ENCODE measurements at regions not wholly inside any gene's neighbourhood (a gene's known extent, or its start where the extent isn't known, plus 50 kb on each side); places are given as distances from the start of the nearest gene placed in this dataset.

- Histone ChIP-seq H3K79me1 (ENCODE audit: insufficient read depth, low read depth, low read length, poor library complexity, severe bottlenecking) (no peaks in the 10 kb centered on the region), H2BK5ac (ENCODE audit: insufficient read length, low read length) (no peak overlapping the region), H3K4me2 (ENCODE audit: insufficient read depth, insufficient read length, low read length) (no peak overlapping the region), H3K14ac (ENCODE audit: insufficient read depth, low read length) (no peak overlapping the region), H2BK15ac (ENCODE audit: low read depth, low read length) (no peak overlapping the region), H3K18ac (ENCODE audit: insufficient read length, low read depth, low read length) (no peak overlapping the region), H3T11ph (ENCODE audit: low read length) (no peak overlapping the region), H4K5ac (ENCODE audit: insufficient read length, low read depth, low read length) (no peak overlapping the region), H3K9ac (ENCODE audit: extremely low read depth, insufficient read length, low read length) (no peak overlapping the region), H3K79me2 (ENCODE audit: insufficient read depth, low read length) (no peaks in the 10 kb centered on the region), H4K8ac (replicated peaks; ENCODE audit: insufficient read length, low read depth, low read length) (no peak overlapping the region), H2BK120ac (ENCODE audit: low read depth, low read length, poor library complexity, severe bottlenecking) (no peak overlapping the region), H3K56ac (ENCODE audit: insufficient read length, low read depth, low read length) (no peak overlapping the region), H2BK20ac (ENCODE audit: low read depth, low read length, poor library complexity, severe bottlenecking) (no peak overlapping the region), H3K23me2 (ENCODE audit: insufficient read length, low read depth, low read length, poor library complexity, severe bottlenecking) (no peaks in the 10 kb centered on the region), H3K23ac (ENCODE audit: insufficient read length, low read depth, low read length) (no peak overlapping the region), H3K27ac (ENCODE audit: insufficient read length, low read depth, low read length) (no peak overlapping the region), H3K9me3 (ENCODE audit: control insufficient read depth, low read depth, low read length) (no peaks in the 10 kb centered on the region), H3K27me3 (ENCODE audit: insufficient read depth, low read length) (no peaks in the 10 kb centered on the region), H2BK12ac (ENCODE audit: insufficient read length, low read depth, low read length) (no peak overlapping the region), H2AFZ (ENCODE audit: low read length) (no peak overlapping the region), H2AK5ac (ENCODE audit: insufficient read length, low read length) (no peak overlapping the region), H4K20me1 (ENCODE audit: control insufficient read depth, insufficient read depth, insufficient read length) (no peaks in the 10 kb centered on the region), H3K4me1 (ENCODE audit: insufficient read depth, low read length) (peaks cover 6% of the 10 kb centered on the region; the same call in 1 of the 2 replicates), H4K91ac (ENCODE audit: insufficient read length, low read depth, low read length) (no peak overlapping the region), H3K4ac (ENCODE audit: low read depth, low read length) (no peak overlapping the region)
- DNase-seq, result no peak
- TF ChIP-seq CTCF (conservative IDR thresholded peaks at IDR 0.05), result no peak
- H3K9me3 Mint-ChIP-seq, result no peaks in the 10 kb centered on the region
- no peak overlapping the region for H3K4me3 Mint-ChIP-seq
- WGBS (ENCODE audit: extremely low coverage, insufficient read length, low lambda C conversion rate), result no CpG with 5 or more reads among the region's 2 CpGs
- no peak overlapping the region for H3K27ac Mint-ChIP-seq
- H3K4me1 Mint-ChIP-seq, result peaks cover 33 to 34% of the 10 kb centered on the region in 2 experiments
- no peaks in the 10 kb centered on the region; a peak in 2 of 7 replicates for H3K36me3 Mint-ChIP-seq (ENCODE audit: insufficient read depth in 1 of 3, low read depth in 3 of 3)
- H3K27me3 Mint-ChIP-seq (ENCODE audit: low read depth), result no peaks in the 10 kb centered on the region
Measured at GRCh38 chr5:56639476-56639875, 175.9 kb upstream of the MAP3K1 start.

Data from H9 (cell line).